Dendritic cell treated with granulocyte-macrophage colony-stimulating factor and Interleukin-4, amounts not matched to agents 40 ng/mL and 50 ng/mL, for 4 days (primary cell): ENCODE measurements at regions not wholly inside any gene's neighbourhood (a gene's known extent, or its start where the extent isn't known, plus 50 kb on each side); places are given as distances from the start of the nearest gene placed in this dataset.

ENCODE experiments used
- H3K27ac Mint-ChIP-seq: one replicate; pipeline ENCODE4 v1.8.0; 2022; ENCODE audit warnings: mild to moderate bottlenecking, mixed read lengths
- H3K27me3 Mint-ChIP-seq: one replicate; pipeline ENCODE4 v1.8.0; 2022; ENCODE audit warnings: mild to moderate bottlenecking, mixed read lengths
- H3K36me3 Mint-ChIP-seq: one replicate; pipeline ENCODE4 v1.8.0; 2022; ENCODE audit warnings: low read depth, mixed read lengths
- H3K4me1 Mint-ChIP-seq: one replicate; pipeline ENCODE4 v1.8.0; 2022; ENCODE audit warnings: low read depth, mixed read lengths
- H3K4me3 Mint-ChIP-seq: one replicate; pipeline ENCODE4 v1.8.0; 2022; ENCODE audit warnings: mild to moderate bottlenecking, moderate library complexity, mixed read lengths
- H3K9me3 Mint-ChIP-seq: one replicate; pipeline ENCODE4 v1.8.0; 2022; ENCODE audit warnings: mixed read lengths
- intact Hi-C: fragments of 100-400 bp; cut with micrococcal nuclease; formaldehyde crosslinking; loops from one replicate; pipeline ENCODE4 v1.15.0; 2022

DNA sequence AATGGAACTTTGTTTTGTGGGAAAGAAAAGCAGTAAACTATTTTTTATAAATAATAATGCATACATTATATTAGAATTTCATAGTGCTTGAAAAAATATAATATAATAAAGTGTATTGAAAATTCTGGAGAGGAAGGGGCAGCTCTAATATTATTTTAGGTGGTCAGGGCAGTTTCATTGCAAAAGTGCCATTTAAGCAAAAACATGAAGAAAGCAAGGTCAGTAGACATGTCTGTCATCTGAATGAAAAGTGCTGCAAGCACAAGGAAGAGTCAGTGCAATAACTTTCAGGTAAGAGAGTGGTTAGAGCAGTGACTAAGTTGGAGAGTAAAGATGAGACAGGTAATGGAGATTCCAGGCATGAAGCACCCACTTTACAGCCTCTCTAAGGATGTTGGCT is 435.6 kb upstream of the REG3G start:
- H3K9me3 Mint-ChIP-seq, result no peaks in the 10 kb centered on the region
- H3K27ac Mint-ChIP-seq, result no peak overlapping the region
- H3K27me3 Mint-ChIP-seq, result no peaks in the 10 kb centered on the region
- H3K36me3 Mint-ChIP-seq, result no peaks in the 10 kb centered on the region
- intact Hi-C loops, result no loop called here
- H3K4me1 Mint-ChIP-seq, result no peaks in the 10 kb centered on the region
- no peak overlapping the region for H3K4me3 Mint-ChIP-seq

DNA sequence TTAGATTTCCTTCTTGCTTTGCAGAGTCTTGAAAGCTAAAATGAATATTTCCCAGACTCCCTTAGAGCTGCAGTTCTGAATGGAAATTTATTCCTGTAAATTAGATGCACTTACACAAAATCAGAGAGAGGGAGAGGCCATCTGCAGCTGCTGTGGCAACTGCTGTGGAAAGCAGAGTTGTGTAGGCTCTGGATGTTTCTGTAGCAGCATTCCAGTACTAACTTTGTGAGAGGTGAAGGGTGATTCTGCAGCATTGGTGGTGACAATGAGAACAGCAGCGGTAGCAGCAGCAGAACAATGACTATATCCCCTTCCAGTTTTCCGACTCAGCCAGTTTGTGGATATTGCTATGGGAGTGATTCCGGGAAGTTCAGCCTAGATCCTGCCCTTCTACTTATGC is 433.0 kb upstream of the REG3G start:
- no peak overlapping the region for H3K4me3 Mint-ChIP-seq
- H3K27me3 Mint-ChIP-seq, result no peaks in the 10 kb centered on the region
- H3K27ac Mint-ChIP-seq, result no peak overlapping the region
- H3K36me3 Mint-ChIP-seq, result no peaks in the 10 kb centered on the region
- H3K4me1 Mint-ChIP-seq, result no peaks in the 10 kb centered on the region
- H3K9me3 Mint-ChIP-seq, result peaks cover 5% of the 10 kb centered on the region
- intact Hi-C loops, result no loop called here

DNA sequence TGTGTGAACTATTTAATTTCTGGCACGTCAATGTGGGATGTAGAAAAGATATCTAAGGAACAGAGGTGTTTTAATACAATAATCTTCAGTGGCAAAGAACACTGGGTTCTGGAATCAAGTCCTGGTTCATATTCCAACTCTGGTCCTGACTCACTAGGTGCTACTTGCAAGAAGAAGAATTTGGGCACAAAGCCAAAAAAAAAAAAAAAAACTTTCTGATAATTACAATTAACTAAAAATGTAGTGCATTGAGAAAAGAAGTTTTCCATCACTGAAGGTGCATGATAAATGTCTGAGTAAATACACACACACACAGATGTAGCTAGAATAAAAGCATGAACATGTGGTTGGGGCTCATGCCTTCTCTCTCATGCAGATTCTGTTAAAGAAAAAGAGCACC is 424.4 kb upstream of the REG3G start:
- no peaks in the 10 kb centered on the region for H3K27me3 Mint-ChIP-seq
- no peak overlapping the region for H3K4me3 Mint-ChIP-seq
- H3K27ac Mint-ChIP-seq, result no peak overlapping the region
- intact Hi-C loops, result no loop called here
- H3K9me3 Mint-ChIP-seq, result peaks cover 5% of the 10 kb centered on the region
- H3K4me1 Mint-ChIP-seq, result no peaks in the 10 kb centered on the region
- H3K36me3 Mint-ChIP-seq, result no peaks in the 10 kb centered on the region

DNA sequence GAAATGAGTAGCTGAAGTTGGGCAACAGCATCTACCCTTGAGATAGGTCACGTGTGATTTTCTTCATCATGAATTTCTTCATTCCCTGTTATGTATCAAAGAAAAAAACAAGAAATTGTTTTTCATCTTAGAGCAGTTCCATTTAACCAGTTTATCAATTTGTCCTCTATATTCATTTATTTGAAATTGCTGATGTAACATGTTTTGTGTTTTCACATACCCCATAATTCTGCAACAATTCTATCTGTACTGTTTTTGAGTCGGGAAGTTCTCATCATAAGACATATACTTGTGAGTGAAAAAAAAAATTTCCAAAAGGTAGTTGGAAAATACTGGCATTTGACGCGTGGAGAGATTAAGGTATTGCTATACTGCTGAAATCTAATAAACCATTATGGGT is 422.6 kb upstream of the REG3G start:
- Mint-ChIP-seq H3K4me3 (no peak overlapping the region), H3K27ac (no peak overlapping the region), H3K4me1 (no peaks in the 10 kb centered on the region), H3K27me3 (no peaks in the 10 kb centered on the region), H3K9me3 (no peaks in the 10 kb centered on the region), H3K36me3 (no peaks in the 10 kb centered on the region)
- intact Hi-C loops, result no loop called here

DNA sequence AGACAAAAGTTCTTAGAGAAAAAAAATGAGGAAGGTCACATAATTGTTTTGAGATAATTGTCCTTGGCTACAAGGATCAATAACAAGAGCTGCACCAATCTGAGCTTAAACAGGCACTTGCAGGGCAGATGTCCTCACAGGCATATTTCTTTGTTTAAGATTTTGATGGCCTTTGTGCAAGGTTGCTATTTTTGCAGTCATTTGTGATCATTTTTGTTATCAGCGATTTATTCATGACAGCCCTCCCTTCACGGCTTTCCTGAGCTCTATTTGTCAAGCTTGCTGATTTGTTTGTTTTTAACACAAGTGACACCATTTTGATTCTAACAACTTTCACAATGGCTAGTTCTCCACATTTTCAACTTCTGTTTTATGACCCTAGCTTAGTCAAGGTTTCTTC is 418.6 kb upstream of the REG3G start:
- no peaks in the 10 kb centered on the region for H3K27me3 Mint-ChIP-seq
- no peaks in the 10 kb centered on the region for H3K4me1 Mint-ChIP-seq
- no peaks in the 10 kb centered on the region for H3K36me3 Mint-ChIP-seq
- H3K27ac Mint-ChIP-seq, result no peak overlapping the region
- H3K9me3 Mint-ChIP-seq, result no peaks in the 10 kb centered on the region
- intact Hi-C loops, result no loop called here
- no peak overlapping the region for H3K4me3 Mint-ChIP-seq

DNA sequence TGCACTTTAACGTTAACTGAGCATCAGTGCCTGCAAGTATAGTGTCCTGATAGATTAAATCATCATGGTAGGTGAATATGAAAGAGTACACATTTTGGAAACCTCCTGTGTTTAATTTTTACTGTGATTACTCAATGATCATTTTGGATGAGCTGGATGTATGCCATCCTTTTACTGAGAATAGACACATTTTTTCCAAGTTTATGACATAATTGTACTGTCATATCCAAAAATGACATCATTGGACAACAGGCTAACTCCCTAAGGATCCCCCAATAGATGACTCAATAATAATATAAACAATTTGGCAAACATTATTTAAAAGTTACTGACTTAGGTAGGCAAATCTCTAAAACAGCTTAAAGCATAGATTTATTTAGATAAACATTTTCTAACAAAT is 410.8 kb upstream of the REG3G start:
- H3K4me1 Mint-ChIP-seq, result no peaks in the 10 kb centered on the region
- H3K27me3 Mint-ChIP-seq, result no peaks in the 10 kb centered on the region
- H3K9me3 Mint-ChIP-seq, result no peaks in the 10 kb centered on the region
- H3K4me3 Mint-ChIP-seq, result no peak overlapping the region
- intact Hi-C loops, result no loop called here
- no peak overlapping the region for H3K27ac Mint-ChIP-seq
- no peaks in the 10 kb centered on the region for H3K36me3 Mint-ChIP-seq

DNA sequence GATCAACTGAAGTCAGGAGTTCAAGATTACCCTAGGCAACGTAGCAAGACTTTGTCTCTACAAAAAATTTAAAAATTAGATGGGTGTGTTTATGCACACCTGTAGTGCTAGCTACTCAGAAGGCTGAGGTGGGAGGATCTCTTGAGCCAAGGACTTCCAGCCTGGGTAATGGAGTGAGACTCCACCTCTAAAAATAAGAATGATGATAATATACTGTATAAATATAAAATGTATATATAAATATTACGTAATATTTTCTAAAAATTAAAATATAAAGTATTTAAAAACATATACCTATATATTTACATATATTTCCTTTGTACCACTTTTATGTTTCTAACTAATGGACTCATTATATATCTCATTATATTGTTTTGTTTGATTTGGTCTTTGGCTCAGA is 409.5 kb upstream of the REG3G start:
- H3K4me3 Mint-ChIP-seq, result no peak overlapping the region
- H3K27me3 Mint-ChIP-seq, result no peaks in the 10 kb centered on the region
- no peaks in the 10 kb centered on the region for H3K4me1 Mint-ChIP-seq
- intact Hi-C loops, result no loop called here
- no peaks in the 10 kb centered on the region for H3K9me3 Mint-ChIP-seq
- no peak overlapping the region for H3K27ac Mint-ChIP-seq
- H3K36me3 Mint-ChIP-seq, result no peaks in the 10 kb centered on the region

DNA sequence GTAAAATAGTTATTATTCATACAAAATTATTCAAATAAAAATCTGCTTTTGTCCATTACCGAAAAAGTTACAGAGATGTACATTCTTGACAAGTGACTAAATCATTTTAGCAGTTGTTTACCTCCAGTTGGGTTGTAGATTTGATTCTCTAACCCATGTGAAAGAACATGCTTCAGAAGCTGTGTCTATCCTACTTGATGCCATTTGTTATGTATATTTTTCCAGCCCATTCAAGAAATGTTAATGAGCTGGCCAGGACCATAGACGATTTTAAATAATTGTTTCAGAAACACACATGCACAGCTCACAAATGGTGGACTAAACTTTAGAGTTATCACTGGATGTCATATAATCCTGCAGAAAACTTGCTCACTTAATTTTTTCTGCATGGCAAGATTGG is 391.1 kb upstream of the REG3G start:
- Mint-ChIP-seq H3K4me1 (no peaks in the 10 kb centered on the region), H3K27me3 (no peaks in the 10 kb centered on the region), H3K9me3 (peaks cover 7% of the 10 kb centered on the region), H3K36me3 (no peaks in the 10 kb centered on the region), H3K4me3 (no peak overlapping the region), H3K27ac (no peak overlapping the region)
- intact Hi-C loops, result no loop called here

DNA sequence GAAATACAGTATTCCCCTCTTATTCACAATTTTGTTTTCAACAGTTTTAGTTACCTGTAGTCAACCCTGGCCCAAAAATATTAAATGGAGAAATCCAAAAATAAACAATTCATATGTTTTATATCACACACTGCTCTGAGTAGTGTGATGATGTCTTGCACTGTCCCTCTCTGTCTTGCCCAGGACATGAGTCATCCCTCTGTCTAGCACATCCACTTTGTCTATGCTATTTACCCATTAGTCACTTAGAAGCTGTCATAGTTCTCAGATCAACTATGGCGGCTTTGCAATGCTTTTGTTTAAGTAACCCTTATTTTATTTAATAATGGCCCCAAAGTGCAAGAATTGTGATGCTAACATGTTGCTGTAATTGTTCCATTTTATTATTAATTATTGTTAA is 380.6 kb upstream of the REG3G start:
- Mint-ChIP-seq H3K27me3 (no peaks in the 10 kb centered on the region), H3K27ac (no peak overlapping the region), H3K4me3 (no peak overlapping the region), H3K9me3 (no peaks in the 10 kb centered on the region), H3K36me3 (no peaks in the 10 kb centered on the region), H3K4me1 (no peaks in the 10 kb centered on the region)
- intact Hi-C loops, result no loop called here

DNA sequence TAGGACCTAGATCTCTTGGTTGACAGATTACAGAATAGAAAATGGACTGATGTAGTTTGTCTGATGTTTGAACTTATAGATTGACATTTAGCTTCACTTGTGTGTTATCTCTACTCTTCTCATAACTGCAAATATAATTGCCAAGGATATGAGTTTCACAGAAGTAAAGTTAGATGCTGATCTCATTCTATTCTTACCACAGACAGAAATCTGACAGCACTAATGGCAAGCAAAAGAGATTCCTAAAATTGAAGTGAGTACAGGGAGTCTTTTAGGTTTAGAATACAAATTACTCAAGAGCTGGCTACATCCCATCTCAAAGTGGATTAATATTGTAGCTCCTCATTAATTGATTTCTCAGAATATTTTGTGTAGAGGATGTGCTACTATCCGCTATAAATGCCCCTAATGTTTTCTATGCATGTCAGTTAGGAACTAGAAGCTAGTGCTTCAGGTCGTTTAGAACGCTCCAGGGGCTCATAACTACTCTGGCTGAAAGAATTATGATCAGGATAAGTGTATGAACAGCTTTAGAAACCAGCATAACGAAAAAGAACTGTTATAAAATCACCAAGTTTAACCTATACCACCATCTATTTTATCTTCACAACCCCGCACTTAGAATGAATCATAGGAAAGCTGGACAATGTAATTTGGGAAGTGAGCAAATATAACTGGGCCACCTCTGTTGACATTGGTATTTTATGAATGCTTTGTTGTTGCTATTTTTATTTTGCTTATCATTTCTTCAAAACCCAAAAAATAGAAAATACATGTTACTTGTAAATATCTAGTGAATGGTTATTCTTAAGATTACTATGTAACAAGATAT is 378.8 kb upstream of the REG3G start:
- no peaks in the 10 kb centered on the region for H3K9me3 Mint-ChIP-seq

DNA sequence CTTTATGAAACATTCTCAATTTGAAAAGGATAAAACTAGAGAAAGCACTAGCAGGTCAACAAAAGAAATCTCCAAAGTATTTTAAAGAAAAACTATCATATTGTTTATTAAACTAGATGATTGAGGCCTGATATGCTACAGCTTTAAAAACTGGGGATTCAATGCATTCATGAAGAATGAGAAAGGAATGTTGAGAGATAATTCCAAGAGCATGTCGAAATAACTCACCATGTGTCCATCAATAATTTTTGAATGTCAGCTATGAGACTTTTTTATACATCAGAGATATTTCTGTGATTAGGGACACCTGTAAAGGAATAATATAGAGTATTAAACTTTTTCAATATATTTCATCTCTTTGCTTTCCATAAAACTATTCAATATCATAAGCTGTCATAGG is 376.9 kb upstream of the REG3G start:
- H3K9me3 Mint-ChIP-seq, result no peaks in the 10 kb centered on the region
- no peak overlapping the region for H3K27ac Mint-ChIP-seq
- no peaks in the 10 kb centered on the region for H3K4me1 Mint-ChIP-seq
- H3K4me3 Mint-ChIP-seq, result no peak overlapping the region
- intact Hi-C loops, result no loop called here
- no peaks in the 10 kb centered on the region for H3K27me3 Mint-ChIP-seq
- H3K36me3 Mint-ChIP-seq, result no peaks in the 10 kb centered on the region

More for the DNA sequence above, 378.8 kb upstream of the REG3G start:
- intact Hi-C loops, result no loop called here
- Mint-ChIP-seq H3K27me3 (no peaks in the 10 kb centered on the region), H3K36me3 (no peaks in the 10 kb centered on the region), H3K4me1 (no peaks in the 10 kb centered on the region), H3K4me3 (no peak overlapping the region), H3K27ac (no peak overlapping the region)

DNA sequence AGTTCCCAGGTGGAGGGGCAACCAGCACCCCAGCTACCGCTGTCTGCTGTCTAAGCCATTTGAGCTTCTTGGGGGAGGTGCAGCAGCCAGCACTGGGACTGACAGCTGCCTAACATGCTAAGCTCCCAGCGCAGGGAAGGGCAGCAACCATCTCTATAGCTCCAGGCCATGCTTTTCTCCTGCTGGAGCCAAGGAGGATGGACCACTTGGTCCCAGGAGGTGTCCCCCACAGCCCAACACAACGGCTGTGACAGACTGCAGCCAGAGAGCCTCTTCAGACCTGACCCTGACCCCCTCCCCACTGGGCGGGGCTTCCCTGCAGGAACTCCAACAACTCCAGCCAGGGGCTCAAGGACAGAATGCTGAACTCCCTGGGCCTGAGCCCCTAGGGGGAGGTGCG is 370.6 kb upstream of the REG3G start:
- Mint-ChIP-seq H3K36me3 (no peaks in the 10 kb centered on the region), H3K4me1 (no peaks in the 10 kb centered on the region), H3K27me3 (no peaks in the 10 kb centered on the region), H3K4me3 (no peak overlapping the region), H3K27ac (no peak overlapping the region), H3K9me3 (peaks cover 37% of the 10 kb centered on the region)
- intact Hi-C loops, result no loop called here

DNA sequence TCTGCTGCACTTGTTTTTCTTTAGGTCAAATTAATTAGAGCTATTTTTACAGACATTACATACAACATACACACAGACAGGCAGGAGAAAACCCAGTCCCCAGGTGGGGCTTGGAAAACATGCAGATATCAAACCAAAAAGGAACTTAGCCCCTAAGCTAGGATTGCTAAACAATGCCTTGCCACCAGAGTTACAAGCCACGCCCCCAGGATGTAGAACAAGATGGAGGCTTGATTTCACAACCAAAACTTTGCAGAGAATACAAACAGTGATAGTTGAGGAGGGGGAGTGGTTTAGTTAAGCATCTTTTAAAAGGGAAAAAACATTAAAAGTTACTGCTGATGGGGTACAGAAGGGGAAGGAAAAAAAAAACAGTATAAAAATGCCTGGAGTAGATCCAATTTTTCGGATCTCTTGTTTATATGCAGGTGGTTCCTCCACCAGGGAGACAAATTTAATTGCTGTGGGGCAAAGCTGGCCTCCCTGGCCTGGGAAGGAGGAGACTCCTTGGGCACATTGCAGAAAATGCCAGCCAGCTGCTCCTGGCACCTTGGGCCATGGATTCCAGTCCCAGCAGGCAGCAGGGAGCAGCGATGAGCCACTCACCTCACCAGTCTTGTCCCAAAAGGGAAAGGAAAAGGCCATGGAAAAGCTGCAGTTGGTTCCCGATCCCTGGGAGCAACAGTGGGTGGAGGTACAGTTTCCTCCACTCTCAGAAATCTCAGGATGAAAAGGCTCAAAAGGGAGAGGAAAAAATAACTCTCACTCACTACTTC is 348.4 kb upstream of the REG3G start:
- Mint-ChIP-seq H3K4me3 (no peak overlapping the region), H3K27me3 (no peaks in the 10 kb centered on the region), H3K4me1 (peaks cover 6% of the 10 kb centered on the region), H3K9me3 (no peaks in the 10 kb centered on the region), H3K36me3 (no peaks in the 10 kb centered on the region), H3K27ac (no peak overlapping the region)
- intact Hi-C loops, result no loop called here

DNA sequence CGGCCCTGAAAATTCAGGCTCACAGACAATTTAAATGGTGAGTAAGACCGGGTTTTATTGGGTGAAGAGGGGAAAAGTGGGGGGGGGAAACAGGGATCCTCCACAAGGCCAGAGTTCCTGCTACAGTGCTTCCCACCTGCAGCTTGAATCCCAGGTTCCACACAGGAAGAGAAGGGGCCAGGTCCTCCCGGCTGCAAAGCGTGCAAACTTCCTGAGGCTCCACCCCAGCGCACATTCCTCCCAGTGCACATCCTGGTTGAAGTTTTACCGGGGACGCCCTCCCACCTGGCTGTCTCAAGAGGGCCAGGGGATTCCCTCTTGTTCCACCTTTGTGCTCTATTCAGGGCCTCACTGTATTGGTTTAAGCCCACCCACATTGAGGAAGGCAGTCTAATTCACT is 347.7 kb upstream of the REG3G start:
- Mint-ChIP-seq H3K9me3 (no peaks in the 10 kb centered on the region), H3K4me1 (peaks cover 6% of the 10 kb centered on the region), H3K36me3 (no peaks in the 10 kb centered on the region), H3K27me3 (no peaks in the 10 kb centered on the region), H3K27ac (no peak overlapping the region), H3K4me3 (no peak overlapping the region)
- intact Hi-C loops, result no loop called here

DNA sequence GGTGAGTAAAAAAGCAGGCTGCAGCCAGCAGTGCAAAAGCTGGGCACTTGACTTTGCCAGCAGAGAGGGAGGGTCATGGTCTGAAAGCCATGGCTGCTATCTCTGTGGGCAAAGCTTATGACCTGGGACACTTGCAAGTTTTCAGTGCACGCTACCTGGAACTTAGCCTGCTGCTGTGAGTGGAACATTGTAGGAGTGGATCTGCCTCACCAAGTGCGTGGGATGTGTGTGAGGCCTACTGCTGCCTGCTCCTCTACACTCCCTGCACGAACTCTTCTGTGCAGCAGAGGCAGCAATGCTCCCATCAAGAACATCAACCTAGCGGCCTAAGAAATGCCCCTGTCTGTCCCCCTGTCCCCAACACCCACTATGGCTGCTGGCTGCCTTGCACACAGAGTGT is 344.1 kb upstream of the REG3G start:
- Mint-ChIP-seq H3K36me3 (no peaks in the 10 kb centered on the region), H3K4me3 (no peak overlapping the region), H3K27ac (no peak overlapping the region), H3K9me3 (no peaks in the 10 kb centered on the region), H3K27me3 (no peaks in the 10 kb centered on the region), H3K4me1 (peaks cover 6% of the 10 kb centered on the region)
- intact Hi-C loops, result no loop called here
